ENCODE measurements at regions not wholly inside any gene's neighbourhood (a gene's known extent, or its start where the extent isn't known, plus 50 kb on each side); places are given as distances from the start of the nearest gene placed in this dataset.

- no peaks in the 10 kb centered on the region for H4K20me1 ChIP-seq (ENCODE audit: control insufficient read depth, insufficient read depth, low read depth, low read length)
- no peaks in the 10 kb centered on the region for H3K36me3 ChIP-seq (ENCODE audit: control insufficient read depth, low read length)
- H3K9me3 ChIP-seq (ENCODE audit: control insufficient read depth, insufficient read depth, low read length) = no peaks in the 10 kb centered on the region
- no peaks in the 10 kb centered on the region for H3K9me2 ChIP-seq (replicated peaks; ENCODE audit: control insufficient read depth, low read length)
- H3K79me2 ChIP-seq (ENCODE audit: control insufficient read depth, low read length) = no peaks in the 10 kb centered on the region
- no peak for TF ChIP-seq CTCF (IDR thresholded peaks at IDR 0.05; ENCODE audit: low read depth, low read length, poor library complexity, severe bottlenecking)
- TF ChIP-seq EZH2phosphoT487 (IDR thresholded peaks at IDR 0.05; ENCODE audit: borderline replicate concordance, low read length) = no peak
- H3K4me2 ChIP-seq (ENCODE audit: low read length) = no peak overlapping the region
- peaks cover 14% of the 10 kb centered on the region for H3F3A ChIP-seq (ENCODE audit: control insufficient read depth, insufficient read depth)
- no peak overlapping the region for H3K27ac ChIP-seq (ENCODE audit: low read depth, low read length)
- no peaks in the 10 kb centered on the region for H3K27me3 ChIP-seq (ENCODE audit: control insufficient read depth, low read length)
- no peak overlapping the region for H3K4me3 ChIP-seq (ENCODE audit: low read length)
- H3K4me1 ChIP-seq (ENCODE audit: control insufficient read depth, low read length) = no peaks in the 10 kb centered on the region
These were observed 443.4 kb downstream of the DTWD2 start for GRCh38 chr5:118544887-118545449.

- Histone ChIP-seq H3K4me3 (ENCODE audit: low read length) (no peak overlapping the region), H4K20me1 (ENCODE audit: control insufficient read depth, insufficient read depth, low read depth, low read length) (no peaks in the 10 kb centered on the region)
These were observed 454.4 kb downstream of the DTWD2 start for GRCh38 chr5:118533923-118534322.

GRCh38 chr5:118533156-118533555, 455.2 kb downstream of the DTWD2 start:
- Histone ChIP-seq H4K20me1 (ENCODE audit: control insufficient read depth, insufficient read depth, low read depth, low read length) (no peaks in the 10 kb centered on the region), H3K27me3 (ENCODE audit: control insufficient read depth, low read length) (no peaks in the 10 kb centered on the region), H3K4me2 (ENCODE audit: low read length) (no peak overlapping the region), H3K9me2 (replicated peaks; ENCODE audit: control insufficient read depth, low read length) (no peaks in the 10 kb centered on the region), H3K36me3 (ENCODE audit: control insufficient read depth, low read length) (no peaks in the 10 kb centered on the region), H3K4me3 (ENCODE audit: low read length) (no peak overlapping the region), H3K4me1 (ENCODE audit: control insufficient read depth, low read length) (no peaks in the 10 kb centered on the region), H3K79me2 (ENCODE audit: control insufficient read depth, low read length) (no peaks in the 10 kb centered on the region), H3K27ac (ENCODE audit: low read depth, low read length) (no peak overlapping the region), H3K9me3 (ENCODE audit: control insufficient read depth, insufficient read depth, low read length) (no peaks in the 10 kb centered on the region), H3F3A (ENCODE audit: control insufficient read depth, insufficient read depth) (no peaks in the 10 kb centered on the region)
- TF ChIP-seq EZH2phosphoT487 (IDR thresholded peaks at IDR 0.05; ENCODE audit: borderline replicate concordance, low read length) (no peak), CTCF (IDR thresholded peaks at IDR 0.05; ENCODE audit: low read depth, low read length, poor library complexity, severe bottlenecking) (no peak)

More at GRCh38 chr5:118533923-118534322, 454.4 kb downstream of the DTWD2 start:
- TF ChIP-seq EZH2phosphoT487 (IDR thresholded peaks at IDR 0.05; ENCODE audit: borderline replicate concordance, low read length) (no peak), CTCF (IDR thresholded peaks at IDR 0.05; ENCODE audit: low read depth, low read length, poor library complexity, severe bottlenecking) (no peak)
- H3K27ac ChIP-seq (ENCODE audit: low read depth, low read length) = no peak overlapping the region
- H3K79me2 ChIP-seq (ENCODE audit: control insufficient read depth, low read length) = no peaks in the 10 kb centered on the region
- no peaks in the 10 kb centered on the region for H3K36me3 ChIP-seq (ENCODE audit: control insufficient read depth, low read length)
- H3F3A ChIP-seq (ENCODE audit: control insufficient read depth, insufficient read depth) = no peaks in the 10 kb centered on the region
- H3K4me2 ChIP-seq (ENCODE audit: low read length) = no peak overlapping the region
- no peaks in the 10 kb centered on the region for H3K9me3 ChIP-seq (ENCODE audit: control insufficient read depth, insufficient read depth, low read length)
- H3K9me2 ChIP-seq (replicated peaks; ENCODE audit: control insufficient read depth, low read length) = no peaks in the 10 kb centered on the region
- H3K27me3 ChIP-seq (ENCODE audit: control insufficient read depth, low read length) = no peaks in the 10 kb centered on the region
- H3K4me1 ChIP-seq (ENCODE audit: control insufficient read depth, low read length) = no peaks in the 10 kb centered on the region
